ENCODE measurements at regions not wholly inside any gene's neighbourhood (a gene's known extent, or its start where the extent isn't known, plus 50 kb on each side); places are given as distances from the start of the nearest gene placed in this dataset.

- no peak for TF ChIP-seq EZH2 (IDR thresholded peaks at IDR 0.05; ENCODE audit: insufficient read depth, low read length)
- no peak for TF ChIP-seq CTCF (IDR thresholded peaks at IDR 0.05; ENCODE audit: insufficient read depth, low read depth, low read length)
Observed at GRCh38 chr6:114638341-114638740, 295.5 kb upstream of the HS3ST5 start.

Measured in astrocyte (in vitro differentiated cells and primary cell).